Amygdala (tissue), 56 donors: ENCODE measurements at regions not wholly inside any gene's neighbourhood (a gene's known extent, or its start where the extent isn't known, plus 50 kb on each side); places are given as distances from the start of the nearest gene placed in this dataset.

Experiments used
- DNase-seq, 56 donors: peaks; one replicate each; lab custom pipeline; 2025; lab: John Stamatoyannopoulos, UW

- DNase-seq, result no peak
Measured at GRCh38 chr7:81648716-81649115, 121.1 kb downstream of the HGF start.

- no peak for DNase-seq
Measured at GRCh38 chr7:81645435-81645834, 124.4 kb downstream of the HGF start.

GRCh38 chr7:81641873-81642272, 128.0 kb downstream of the HGF start:
- DNase-seq, result no peak

- no peak for DNase-seq
Measured at GRCh38 chr7:81638198-81638597, 131.6 kb downstream of the HGF start.

GRCh38 chr7:81637534-81637933, 132.3 kb downstream of the HGF start:
- no peak for DNase-seq

- no peak for DNase-seq
Measured at GRCh38 chr7:81632418-81632817, 137.4 kb downstream of the HGF start.

GRCh38 chr7:81630600-81630999, 139.2 kb downstream of the HGF start:
- DNase-seq, result no peak

- DNase-seq, result no peak
Measured at GRCh38 chr7:81629702-81630101, 140.1 kb downstream of the HGF start.

GRCh38 chr7:81628951-81629350, 140.9 kb downstream of the HGF start:
- DNase-seq, result no peak

- DNase-seq, result no peak
Measured at GRCh38 chr7:81627536-81628287, 142.1 kb downstream of the HGF start.

GRCh38 chr7:81626008-81626407, 143.8 kb downstream of the HGF start:
- DNase-seq, result no peak

- no peak for DNase-seq
Measured at GRCh38 chr7:81624650-81625631, 144.9 kb downstream of the HGF start.

- DNase-seq, result no peak
Measured at GRCh38 chr7:81624021-81624592, 145.7 kb downstream of the HGF start.

- DNase-seq, result no peak
Measured at GRCh38 chr7:81623251-81623855, 146.5 kb downstream of the HGF start.

GRCh38 chr7:81621893-81622292, 148.0 kb downstream of the HGF start:
- no peak for DNase-seq

- no peak for DNase-seq
Measured at GRCh38 chr7:81618396-81619014, 151.3 kb downstream of the HGF start.

GRCh38 chr7:81616951-81617350, 152.9 kb downstream of the HGF start:
- DNase-seq, result no peak

GRCh38 chr7:81611805-81612204, 158.0 kb downstream of the HGF start:
- DNase-seq, result no peak

GRCh38 chr7:81611040-81611439, 158.8 kb downstream of the HGF start:
- DNase-seq, result no peak

- no peak for DNase-seq
Measured at GRCh38 chr7:81608748-81609382, 161.0 kb downstream of the HGF start.
